HEK293 (cell line): ENCODE measurements at regions not wholly inside any gene's neighbourhood (a gene's known extent, or its start where the extent isn't known, plus 50 kb on each side); places are given as distances from the start of the nearest gene placed in this dataset.

Experiments
- ATF2 ChIP-seq: fragments of 450-650 bp; formaldehyde crosslinking; IDR thresholded peaks from 2 replicates; pipeline ENCODE4 v1.5.1; 2016; ENCODE audit warnings: missing biosample characterization, missing genetic modification characterization, low read depth
- CTCF ChIP-seq: fragments of 450-650 bp; formaldehyde crosslinking; IDR thresholded peaks from 2 replicates; pipeline ENCODE4 v1.5.1; 2016; ENCODE audit warnings: missing biosample characterization, missing genetic modification characterization
- REST ChIP-seq: fragments of 450-650 bp; formaldehyde crosslinking; IDR thresholded peaks from 2 replicates; pipeline ENCODE4 v1.5.1; 2016; ENCODE audit warnings: missing biosample characterization, missing genetic modification characterization
- ZBTB21 ChIP-seq: fragments of 450-650 bp; formaldehyde crosslinking; IDR thresholded peaks from 2 replicates; pipeline ENCODE4 v1.5.1; 2017; ENCODE audit warnings: missing biosample characterization, missing genetic modification characterization
- ZNF133 ChIP-seq: fragments of 450-650 bp; formaldehyde crosslinking; IDR thresholded peaks from 2 replicates; pipeline ENCODE4 v1.5.1; 2016; ENCODE audit warnings: missing biosample characterization, missing genetic modification characterization
- ZNF18 ChIP-seq: fragments of 450-650 bp; formaldehyde crosslinking; IDR thresholded peaks from 2 replicates; pipeline ENCODE4 v1.5.1; 2016; ENCODE audit warnings: missing biosample characterization, missing genetic modification characterization
- ZNF214 ChIP-seq: fragments of 450-650 bp; formaldehyde crosslinking; IDR thresholded peaks from 2 replicates; pipeline ENCODE4 v1.5.1; 2017; ENCODE audit warnings: missing biosample characterization, mild to moderate bottlenecking, missing genetic modification characterization, borderline replicate concordance
- ZNF510 ChIP-seq: fragments of 450-650 bp; formaldehyde crosslinking; IDR thresholded peaks from 2 replicates; pipeline ENCODE4 v1.5.1; 2018; ENCODE audit warnings: mild to moderate bottlenecking, missing genetic modification characterization, missing biosample characterization; ENCODE audit not compliant: insufficient replicate concordance
- ZNF548 ChIP-seq: fragments of 450-650 bp; formaldehyde crosslinking; IDR thresholded peaks from 2 replicates; pipeline ENCODE4 v1.5.1; 2016; ENCODE audit warnings: missing biosample characterization, missing genetic modification characterization
- ZNF560 ChIP-seq: fragments of 450-650 bp; formaldehyde crosslinking; IDR thresholded peaks from 2 replicates; pipeline ENCODE4 v1.5.1; 2017; ENCODE audit warnings: missing biosample characterization, missing genetic modification characterization, borderline replicate concordance

- TF ChIP-seq ZNF18 (tag by site-specific recombination) = no peak
- no peak for TF ChIP-seq CTCF (tag by site-specific recombination)
- TF ChIP-seq ATF2 (tag by site-specific recombination) = no peak
- no peak for TF ChIP-seq ZNF133
- TF ChIP-seq ZNF548 (tag by site-specific recombination) = no peak
- TF ChIP-seq ZBTB21 (tag by site-specific recombination) = no peak
- TF ChIP-seq ZNF214 = no peak
- no peak for TF ChIP-seq ZNF560
- no peak for TF ChIP-seq REST
- TF ChIP-seq ZNF510 (tag by site-specific recombination) = no peak
Measured at GRCh38 chr12:114993165-114993564, 309.2 kb upstream of the TBX3 start.
